ENCODE measurements at regions not wholly inside any gene's neighbourhood (a gene's known extent, or its start where the extent isn't known, plus 50 kb on each side); places are given as distances from the start of the nearest gene placed in this dataset.

- DNase-seq (ENCODE audit: low read depth in 2 of 2) = no peak
Observed at GRCh38 chr21:28826569-28826968, 166.1 kb downstream of the LTN1 start.

- DNase-seq (ENCODE audit: low read depth in 2 of 2) = no peak
Observed at GRCh38 chr21:28826021-28826420, 166.7 kb downstream of the LTN1 start.

- no peak for DNase-seq (ENCODE audit: low read depth in 2 of 2)
Observed at GRCh38 chr21:28823429-28823828, 169.2 kb downstream of the LTN1 start.

GRCh38 chr21:28822486-28823335 lies 170.0 kb downstream of the LTN1 start:
- DNase-seq (ENCODE audit: low read depth in 2 of 2) = no peak

- no peak for DNase-seq (ENCODE audit: low read depth in 2 of 2)
Observed at GRCh38 chr21:28822123-28822399, 170.6 kb downstream of the LTN1 start.

GRCh38 chr21:28821276-28822122 lies 171.2 kb downstream of the LTN1 start:
- DNase-seq (ENCODE audit: low read depth in 2 of 2) = no peak

GRCh38 chr21:28818663-28819278 lies 173.9 kb downstream of the LTN1 start:
- no peak for DNase-seq (ENCODE audit: low read depth in 2 of 2)

- no peak for DNase-seq (ENCODE audit: low read depth in 2 of 2)
Observed at GRCh38 chr21:28817871-28818270, 174.8 kb downstream of the LTN1 start.

GRCh38 chr21:28811860-28812259 lies 180.8 kb downstream of the LTN1 start:
- no peak for DNase-seq (ENCODE audit: low read depth in 2 of 2)

GRCh38 chr21:28810826-28811524 lies 181.7 kb downstream of the LTN1 start:
- no peak for DNase-seq (ENCODE audit: low read depth in 2 of 2)

GRCh38 chr21:28805885-28806284 lies 186.8 kb downstream of the LTN1 start:
- DNase-seq (ENCODE audit: low read depth in 2 of 2) = no peak

- DNase-seq (ENCODE audit: low read depth in 2 of 2) = no peak
Observed at GRCh38 chr21:28804089-28804670, 188.5 kb downstream of the LTN1 start.

GRCh38 chr21:28801906-28802305 lies 190.8 kb downstream of the LTN1 start:
- DNase-seq (ENCODE audit: low read depth in 2 of 2) = no peak

- DNase-seq (ENCODE audit: low read depth in 2 of 2) = no peak
Observed at GRCh38 chr21:28799926-28800325, 192.8 kb downstream of the LTN1 start.

GRCh38 chr21:28798798-28799197 lies 193.9 kb downstream of the LTN1 start:
- DNase-seq (ENCODE audit: low read depth in 2 of 2) = no peak

- no peak for DNase-seq (ENCODE audit: low read depth in 2 of 2)
Observed at GRCh38 chr21:28795251-28795650, 197.4 kb downstream of the LTN1 start.

GRCh38 chr21:28794371-28794851 lies 198.3 kb downstream of the LTN1 start:
- no peak for DNase-seq (ENCODE audit: low read depth in 2 of 2)

- DNase-seq (ENCODE audit: low read depth in 2 of 2) = no peak
Observed at GRCh38 chr21:28793043-28793442, 199.6 kb downstream of the LTN1 start.

- DNase-seq (ENCODE audit: low read depth in 2 of 2) = no peak
Observed at GRCh38 chr21:28791595-28792282, 200.9 kb downstream of the LTN1 start.

- DNase-seq (ENCODE audit: low read depth in 2 of 2) = no peak
Observed at GRCh38 chr21:28790335-28790734, 202.3 kb downstream of the LTN1 start.

GRCh38 chr21:28789523-28789922 lies 203.2 kb downstream of the LTN1 start:
- no peak for DNase-seq (ENCODE audit: low read depth in 2 of 2)

Measured in stimulated activated CD8-positive, alpha-beta memory T cell treated with anti-CD3 and anti-CD28 coated beads, Interleukin-15, amount 100 ng/mL, for 48 hours (primary cell).